Activated CD4-positive, alpha-beta T cell treated with anti-CD3 and anti-CD28 coated beads for 36 hours (primary cell): ENCODE measurements at regions not wholly inside any gene's neighbourhood (a gene's known extent, or its start where the extent isn't known, plus 50 kb on each side); places are given as distances from the start of the nearest gene placed in this dataset.

Experiments used
- ATAC-seq: fragments of 200-7000 bp; cut with Tn5 transposase; one replicate; pipeline ENCODE4 v1.10.0; 2021; ENCODE audit warnings: mild to moderate bottlenecking, moderate library complexity
- CTCF ChIA-PET: fragments of 350-600 bp; sonication (Branson Sonifier 250); formaldehyde crosslinking; loops from one replicate; lab custom pipeline; 2021; ENCODE audit warnings: antibody characterized with exemption; lab: Charles Lee
- POLR2A ChIA-PET: fragments of 350-600 bp; sonication (Branson Sonifier 250); formaldehyde crosslinking; loops from one replicate; lab custom pipeline; 2021; ENCODE audit warnings: antibody characterized with exemption, inconsistent platforms; lab: Charles Lee
- DNase-seq: peaks from one replicate; pipeline ENCODE4 v3.0.0-alpha.2; 2020
- H3K27ac Mint-ChIP-seq: one replicate; pipeline ENCODE4 v1.8.0; 2021; ENCODE audit warnings: mixed read lengths
- H3K27me3 Mint-ChIP-seq: one replicate; pipeline ENCODE4 v1.8.0; 2021; ENCODE audit warnings: mixed read lengths
- H3K36me3 Mint-ChIP-seq: one replicate; pipeline ENCODE4 v1.8.0; 2021; ENCODE audit warnings: low read depth, mixed read lengths
- H3K4me1 Mint-ChIP-seq: one replicate; pipeline ENCODE4 v1.8.0; 2021; ENCODE audit warnings: mixed read lengths
- H3K4me3 Mint-ChIP-seq: one replicate; pipeline ENCODE4 v1.8.0; 2021; ENCODE audit warnings: mild to moderate bottlenecking, moderate library complexity, mixed read lengths
- H3K9me3 Mint-ChIP-seq: one replicate; pipeline ENCODE4 v1.8.0; 2021; ENCODE audit warnings: low read depth, mixed read lengths
- intact Hi-C, 2 experiments: fragments of 100-400 bp; cut with DNase I in 1 of 2; cut with micrococcal nuclease in 1 of 2; formaldehyde crosslinking; loops; one replicate each; pipeline versions ENCODE4 v1.14.2 to v1.15.1; 2022 to 2024; cut with DNase I, micrococcal nuclease

- Mint-ChIP-seq H3K9me3 (no peaks in the 10 kb centered on the region), H3K4me1 (no peaks in the 10 kb centered on the region), H3K27me3 (peaks cover 31% of the 10 kb centered on the region), H3K36me3 (no peaks in the 10 kb centered on the region), H3K4me3 (no peak overlapping the region), H3K27ac (no peak overlapping the region)
- intact Hi-C loops: no loop called here
- CTCF ChIA-PET: interaction anchor here (1.7 to 2.2 kb wide), 2 partner anchors 8 to 295 kb away, joined by 3 to 6 read pairs; no protein-coding TSS in a partner anchor
- POLR2A ChIA-PET: no interaction called here
- ATAC-seq (no peak), DNase-seq (no peak)
These were observed 51.6 kb upstream of the SLC6A11 start for GRCh38 chr3:10764259-10765051.

GRCh38 chr3:10766049-10766705, 49.9 kb upstream of the SLC6A11 start:
- intact Hi-C loops: no loop called here
- Mint-ChIP-seq H3K27ac (no peak overlapping the region), H3K27me3 (peaks cover 26% of the 10 kb centered on the region), H3K36me3 (no peaks in the 10 kb centered on the region), H3K9me3 (no peaks in the 10 kb centered on the region), H3K4me1 (no peaks in the 10 kb centered on the region), H3K4me3 (no peak overlapping the region)
- ChIA-PET CTCF (interaction anchor here (0.7 to 2.2 kb wide), 3 partner anchors 10 to 1082 kb away, joined by 3 to 6 read pairs (median 3); no protein-coding TSS in a partner anchor), POLR2A (no interaction called here)
- no peak for ATAC-seq
- no peak for DNase-seq
